ENCODE measurements at regions not wholly inside any gene's neighbourhood (a gene's known extent, or its start where the extent isn't known, plus 50 kb on each side); places are given as distances from the start of the nearest gene placed in this dataset.

GRCh38 chr13:95455782-95456181, 96.7 kb upstream of the CLDN10 start:
- DNase-seq, result no peak

- no peak for DNase-seq
Observed at GRCh38 chr13:95456815-95457214, 95.7 kb upstream of the CLDN10 start.

GRCh38 chr13:95457294-95457693, 95.2 kb upstream of the CLDN10 start:
- DNase-seq, result no peak

- no peak for DNase-seq
Observed at GRCh38 chr13:95462801-95463200, 89.7 kb upstream of the CLDN10 start.

GRCh38 chr13:95463531-95463930, 89.0 kb upstream of the CLDN10 start:
- no peak for DNase-seq

GRCh38 chr13:95470574-95471366, 81.8 kb upstream of the CLDN10 start:
- DNase-seq, result no peak

GRCh38 chr13:95471960-95472359, 80.6 kb upstream of the CLDN10 start:
- DNase-seq, result no peak

GRCh38 chr13:95474992-95475391, 77.5 kb upstream of the CLDN10 start:
- DNase-seq, result no peak

- no peak for DNase-seq
Observed at GRCh38 chr13:95477187-95477586, 75.3 kb upstream of the CLDN10 start.

- no peak for DNase-seq
Observed at GRCh38 chr13:95479731-95480130, 72.8 kb upstream of the CLDN10 start.

- DNase-seq, result no peak
Observed at GRCh38 chr13:95480131-95480545, 72.4 kb upstream of the CLDN10 start.

GRCh38 chr13:95480791-95481780, 71.4 kb upstream of the CLDN10 start:
- no peak for DNase-seq

GRCh38 chr13:95484052-95484451, 68.5 kb upstream of the CLDN10 start:
- DNase-seq, result no peak

GRCh38 chr13:95485045-95485517, 67.4 kb upstream of the CLDN10 start:
- no peak for DNase-seq

- DNase-seq, result no peak
Observed at GRCh38 chr13:95485518-95486144, 66.9 kb upstream of the CLDN10 start.

- DNase-seq, result no peak
Observed at GRCh38 chr13:95492044-95492801, 60.3 kb upstream of the CLDN10 start.

- no peak for DNase-seq
Observed at GRCh38 chr13:95494082-95494681, 58.3 kb upstream of the CLDN10 start.

- DNase-seq, result no peak
Observed at GRCh38 chr13:95496485-95496884, 56.0 kb upstream of the CLDN10 start.

- DNase-seq, result no peak
Observed at GRCh38 chr13:95497381-95497807, 55.1 kb upstream of the CLDN10 start.

- DNase-seq, result no peak
Observed at GRCh38 chr13:95498886-95499285, 53.6 kb upstream of the CLDN10 start.

GRCh38 chr13:95499811-95500712, 52.5 kb upstream of the CLDN10 start:
- no peak for DNase-seq

All from right hindlimb (tissue), 1 donor.